H1 (cell line): ENCODE measurements at regions not wholly inside any gene's neighbourhood (a gene's known extent, or its start where the extent isn't known, plus 50 kb on each side); places are given as distances from the start of the nearest gene placed in this dataset.

Source experiments
- CTCF ChIA-PET: fragments of 300-600 bp; sonication (Branson Sonifier 250); formaldehyde crosslinking; loops from one replicate; lab custom pipeline; 2021; ENCODE audit not compliant: partially characterized antibody; lab: Charles Lee
- POLR2A ChIA-PET: fragments of 300-600 bp; sonication (Branson Sonifier 250); formaldehyde crosslinking; loops from one replicate; lab custom pipeline; 2021; ENCODE audit warnings: inconsistent platforms; ENCODE audit not compliant: partially characterized antibody; lab: Charles Lee
- DNase-seq, 2 experiments: peaks; one replicate each; pipeline versions ENCODE4 v3.0.0 to v3.0.0-alpha.2; 2010 to 2022; ENCODE audit warnings: low spot score in 2 of 2, low read depth in 1 of 2, mixed read lengths in 1 of 2
- FAIRE-seq: peaks from 2 replicates; lab custom pipeline; 2011; peaks lifted over from hg19 to GRCh38; lab: Jason Lieb, UNC
- H2AFZ ChIP-seq: 2 replicates; pipeline ENCODE4 v1.8.1; 2012; ENCODE audit warnings: low read length, inconsistent platforms
- H2AK5ac ChIP-seq: 2 replicates; pipeline ENCODE4 v1.6.1; 2013; ENCODE audit warnings: low read depth, low read length
- H2BK120ac ChIP-seq: replicated peaks from 2 replicates; pipeline ENCODE3; 2013; ENCODE audit warnings: low read depth, low read length, inconsistent platforms
- H2BK12ac ChIP-seq: 2 replicates; pipeline ENCODE4 v1.6.1; 2013; ENCODE audit warnings: low read depth, low read length
- H2BK15ac ChIP-seq: 2 replicates; pipeline ENCODE4 v1.6.1; 2013; ENCODE audit warnings: low read length
- H2BK20ac ChIP-seq: 2 replicates; pipeline ENCODE4 v1.6.1; 2013; ENCODE audit warnings: low read length
- H2BK5ac ChIP-seq: 2 replicates; pipeline ENCODE4 v1.6.1; 2013; ENCODE audit warnings: low read depth, low read length
- H3K14ac ChIP-seq: 2 replicates; pipeline ENCODE4 v1.6.1; 2013; ENCODE audit warnings: inconsistent platforms; ENCODE audit not compliant: insufficient read length
- H3K18ac ChIP-seq: 2 replicates; pipeline ENCODE4 v1.6.1; 2013; ENCODE audit warnings: low read length; ENCODE audit errors: extremely low read depth
- H3K23ac ChIP-seq: 2 replicates; pipeline ENCODE4 v1.6.1; 2013; ENCODE audit warnings: inconsistent platforms; ENCODE audit not compliant: insufficient read length
- H3K23me2 ChIP-seq: 2 replicates; pipeline ENCODE4 v1.6.1; 2013; ENCODE audit warnings: low read depth, low read length
- H3K27ac ChIP-seq: 2 replicates; pipeline ENCODE4 v1.6.1; 2011; ENCODE audit warnings: low read depth, low read length, inconsistent platforms
- H3K27me3 ChIP-seq, 4 experiments: replicated peaks in 1 of 4; 1 replicate in 1 of 4; 2 replicates in 3 of 4; pipeline versions ENCODE4 v1.6.1 to v1.8.1; 2011 to 2013; ENCODE audit warnings: low read length in 3 of 4, mild to moderate bottlenecking in 3 of 4, inconsistent platforms in 2 of 4, mixed read lengths in 2 of 4, moderate library complexity in 1 of 4; ENCODE audit not compliant: control insufficient read depth in 3 of 4, insufficient read depth in 3 of 4; ENCODE audit errors: extremely low read depth in 1 of 4
- H3K36me3 ChIP-seq, 4 experiments: 2 replicates each; pipeline versions ENCODE4 v1.6.1 to v1.8.1; 2011 to 2013; ENCODE audit warnings: mild to moderate bottlenecking in 4 of 4, low read length in 3 of 4, moderate library complexity in 2 of 4, control low read depth in 1 of 4, inconsistent platforms in 1 of 4; ENCODE audit not compliant: insufficient read depth in 4 of 4, control insufficient read depth in 2 of 4
- H3K4ac ChIP-seq: replicated peaks from 2 replicates; pipeline ENCODE3; 2013; ENCODE audit warnings: low read length, low read depth, mixed read lengths, inconsistent platforms; ENCODE audit not compliant: insufficient read length
- H3K4me1 ChIP-seq, 4 experiments: replicated peaks in 1 of 4; 1 replicate in 1 of 4; 2 replicates in 3 of 4; pipeline versions ENCODE4 v1.6.1 to v1.8.1; 2011 to 2013; ENCODE audit warnings: low read length in 3 of 4, inconsistent platforms in 2 of 4, mixed read lengths in 1 of 4; ENCODE audit not compliant: insufficient read depth in 4 of 4, control insufficient read depth in 3 of 4
- H3K4me2 ChIP-seq, 2 experiments: 2 replicates each; pipeline versions ENCODE4 v1.6.1 to v1.8.1; 2011 to 2013; ENCODE audit warnings: low read depth in 2 of 2, low read length in 2 of 2, control low read depth in 1 of 2, inconsistent platforms in 1 of 2, mild to moderate bottlenecking in 1 of 2; ENCODE audit not compliant: insufficient read depth in 1 of 2
- H3K4me3 ChIP-seq, 4 experiments: fragments of 200-600, 300-600 bp in 1 of 4; sonication (generic), shearing (Covaris generic), sonication (Bioruptor Twin) in 1 of 4; 2 replicates each; pipeline versions ENCODE4 v1.5.1 to v1.8.1; 2011 to 2016; ENCODE audit warnings: low read length in 4 of 4, low read depth in 3 of 4, control low read depth in 2 of 4, inconsistent platforms in 2 of 4, mild to moderate bottlenecking in 2 of 4, mixed read lengths in 1 of 4, moderate library complexity in 1 of 4; ENCODE audit not compliant: insufficient read depth in 2 of 4; ENCODE audit errors: extremely low read depth in 1 of 4
- H3K56ac ChIP-seq: replicated peaks from 2 replicates; pipeline ENCODE3; 2013; ENCODE audit warnings: low read depth, mild to moderate bottlenecking, mixed read lengths, low read length, inconsistent platforms; ENCODE audit not compliant: insufficient read length
- H3K79me1 ChIP-seq: 2 replicates; pipeline ENCODE4 v1.6.1; 2013; ENCODE audit warnings: low read depth, low read length, control low read depth
- H3K79me2 ChIP-seq, 2 experiments: 2 replicates each; pipeline versions ENCODE4 v1.6.1 to v1.8.1; 2012 to 2013; ENCODE audit warnings: low read length in 2 of 2, mild to moderate bottlenecking in 2 of 2, inconsistent platforms in 1 of 2; ENCODE audit not compliant: insufficient read depth in 2 of 2, control insufficient read depth in 1 of 2
- H3K9ac ChIP-seq, 4 experiments: replicated peaks in 1 of 4; 1 replicate in 1 of 4; 2 replicates in 3 of 4; pipeline versions ENCODE4 v1.6.1 to v1.8.1; 2011 to 2013; ENCODE audit warnings: low read depth in 3 of 4, low read length in 3 of 4, control low read depth in 2 of 4, mild to moderate bottlenecking in 2 of 4, moderate library complexity in 2 of 4, inconsistent platforms in 1 of 4; ENCODE audit errors: extremely low read depth in 1 of 4
- H3K9me3 ChIP-seq, 2 experiments: 2 replicates each; pipeline versions ENCODE4 v1.6.1 to v1.8.1; 2012 to 2013; ENCODE audit warnings: mild to moderate bottlenecking in 2 of 2, moderate library complexity in 2 of 2, control low read depth in 1 of 2, inconsistent platforms in 1 of 2, low read depth in 1 of 2, low read length in 1 of 2, mixed read lengths in 1 of 2; ENCODE audit not compliant: insufficient read depth in 2 of 2
- H4K20me1 ChIP-seq, 2 experiments: replicated peaks in 1 of 2; 2 replicates each; pipeline versions ENCODE3 to v1.8.1; 2011 to 2013; ENCODE audit warnings: inconsistent platforms in 2 of 2, low read length in 2 of 2, mild to moderate bottlenecking in 1 of 2; ENCODE audit not compliant: insufficient read depth in 2 of 2, control insufficient read depth in 1 of 2
- H4K5ac ChIP-seq: 2 replicates; pipeline ENCODE4 v1.6.1; 2013; ENCODE audit warnings: low read length, low read depth, mixed read lengths, inconsistent platforms; ENCODE audit not compliant: insufficient read length
- H4K8ac ChIP-seq: 2 replicates; pipeline ENCODE4 v1.8.0; 2013; ENCODE audit warnings: mild to moderate bottlenecking, moderate library complexity, low read length, inconsistent platforms; ENCODE audit not compliant: insufficient read depth; ENCODE audit errors: extremely low read depth
- H4K91ac ChIP-seq: replicated peaks from 2 replicates; pipeline ENCODE3; 2013; ENCODE audit warnings: low read length, mixed read lengths, inconsistent platforms; ENCODE audit not compliant: insufficient read length
- CBX5 ChIP-seq: fragments of 300-800, 300-1000 bp; sonication (generic); IDR thresholded peaks from 2 replicates; pipeline ENCODE4 v1.7.1; 2016; ENCODE audit warnings: antibody characterized with exemption, low read length, low read depth
- FOSL1 ChIP-seq: IDR thresholded peaks from 2 replicates; pipeline ENCODE4 v1.6.1; 2011; ENCODE audit warnings: mild to moderate bottlenecking, low read depth, low read length, moderate library complexity; ENCODE audit not compliant: insufficient read depth
- SUZ12 ChIP-seq: fragments of 200-600 bp; sonication (generic); IDR thresholded peaks from 2 replicates; pipeline ENCODE4 v1.6.1; 2012; ENCODE audit warnings: mild to moderate bottlenecking, inconsistent platforms, low read length, moderate library complexity, mixed read lengths
- ZNF274 ChIP-seq: IDR thresholded peaks from 2 replicates; pipeline ENCODE4 v1.7.0; 2012; ENCODE audit warnings: low read length, borderline replicate concordance; ENCODE audit errors: extremely low read depth
- WGBS, 2 experiments: shearing (Covaris generic) in 1 of 2; methylation state at CpG; one replicate each; pipeline versions ENCODE4 v1.1.6 to v1.1.7; 2013 to 2015; ENCODE audit warnings: low lambda C conversion rate in 2 of 2, mixed read lengths in 2 of 2, inconsistent platforms in 1 of 2, low coverage in 1 of 2, missing lambda C conversion rate in 1 of 2; ENCODE audit not compliant: insufficient replicate concordance in 2 of 2, insufficient coverage in 1 of 2, insufficient read length in 1 of 2; ENCODE audit errors: extremely low coverage in 1 of 2, missing lambda C conversion rate in 1 of 2; 5-methylcytosine and 5-hydroxymethylcytosine counted together

DNA sequence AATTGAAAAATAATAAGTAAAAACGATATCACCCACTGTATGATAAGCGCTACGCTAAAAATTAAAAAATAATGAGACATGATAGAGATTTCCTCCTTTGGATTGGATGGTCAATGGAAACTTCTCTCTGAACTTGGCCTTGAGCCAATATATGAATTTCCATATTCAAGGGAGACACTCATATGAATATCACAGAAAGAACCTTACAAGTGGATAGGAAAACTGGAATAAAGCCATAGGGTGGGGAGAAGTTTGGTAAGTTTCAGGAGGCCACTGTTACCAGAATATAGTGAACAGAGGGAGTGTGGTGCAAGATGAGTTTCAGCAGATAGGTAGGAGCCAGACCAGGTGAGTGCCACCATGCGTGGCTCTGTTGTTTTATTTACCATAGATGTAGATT lies 147.2 kb downstream of the SEM1 start:
- no peaks in the 10 kb centered on the region for H3K27me3 ChIP-seq
- no peaks in the 10 kb centered on the region for H3K79me2 ChIP-seq
- no peak for FAIRE-seq
- H3K23ac ChIP-seq = no peak overlapping the region
- no peaks in the 10 kb centered on the region for H4K20me1 ChIP-seq
- no peak overlapping the region for H4K8ac ChIP-seq
- no peak overlapping the region for H3K14ac ChIP-seq
- H2BK12ac ChIP-seq = no peak overlapping the region
- POLR2A ChIA-PET = no interaction called here
- CTCF ChIA-PET = no interaction called here
- TF ChIP-seq FOSL1 = no peak
- no peak for TF ChIP-seq ZNF274
- no peak for TF ChIP-seq SUZ12
- TF ChIP-seq CBX5 = no peak
- TF ChIP-seq, all 59 proteins: peak for 0
- Histone ChIP-seq H3K9ac (no peak overlapping the region), H3K18ac (no peak overlapping the region), H2BK120ac (no peak overlapping the region), H3K4ac (no peak overlapping the region), H3K4me1 (no peaks in the 10 kb centered on the region), H3K56ac (no peak overlapping the region), H3K9me3 (no peaks in the 10 kb centered on the region; a peak in 1 of 4 replicates), H4K5ac (no peak overlapping the region), H2AFZ (no peak overlapping the region), H3K79me1 (no peaks in the 10 kb centered on the region), H2AK5ac (no peak overlapping the region), H3K4me2 (no peak overlapping the region), H2BK5ac (no peak overlapping the region), H3K36me3 (no peaks in the 10 kb centered on the region), H2BK20ac (no peak overlapping the region), H3K23me2 (no peaks in the 10 kb centered on the region), H4K91ac (no peak overlapping the region), H3K27ac (no peak overlapping the region), H2BK15ac (no peak overlapping the region), H3K4me3 (no peak overlapping the region)
- DNase-seq = no peak
- WGBS, 2 experiments = 69% methylated on average over 4 of the region's 4 CpGs; no CpG with 5 or more reads in 1 of the 2 experiments
